ENCODE measurements at regions not wholly inside any gene's neighbourhood (a gene's known extent, or its start where the extent isn't known, plus 50 kb on each side); places are given as distances from the start of the nearest gene placed in this dataset.

DNA sequence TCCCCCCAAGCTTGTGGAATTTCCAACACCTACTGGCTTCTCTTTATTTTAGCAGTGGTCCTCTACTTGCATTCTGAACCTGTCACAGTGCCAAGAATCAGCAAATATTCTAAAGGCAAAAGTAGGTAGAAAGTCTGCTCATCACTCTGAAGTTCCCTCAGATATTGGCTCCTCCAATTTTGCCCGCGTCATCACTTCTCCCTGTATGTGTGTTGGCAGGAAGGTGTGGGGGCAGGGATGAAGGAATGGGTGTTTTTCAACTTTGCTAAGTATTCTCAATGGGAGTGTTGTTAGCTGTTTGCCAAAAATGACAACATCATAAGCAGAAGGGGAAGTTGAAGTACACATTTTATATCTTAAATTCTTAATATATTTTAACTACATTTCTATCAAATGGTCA is 226.2 kb downstream of the POLR1F start:
- DNase-seq: no peak
- Histone ChIP-seq H3K4me1 (ENCODE audit: control insufficient read depth in 1 of 2, insufficient read depth in 2 of 2, low read length in 2 of 2) (no peaks in the 10 kb centered on the region), H3K9ac (ENCODE audit: insufficient read depth, low read length, poor library complexity, severe bottlenecking) (no peak overlapping the region), H3K36me3 (replicated peaks in 1 of 2; ENCODE audit: control insufficient read depth in 1 of 2, insufficient read depth in 2 of 2, low read length in 2 of 2) (no peaks in the 10 kb centered on the region), H3K4me2 (replicated peaks; ENCODE audit: extremely low read depth, low read length, poor library complexity, severe bottlenecking) (no peak overlapping the region), H3K27ac (ENCODE audit: low read depth in 1 of 2, low read length in 2 of 2) (no peak overlapping the region), H3K79me2 (ENCODE audit: insufficient read depth, low read length) (no peaks in the 10 kb centered on the region), H3K4me3 (replicated peaks in 1 of 3; ENCODE audit: low read depth in 2 of 3, low read length in 3 of 3) (no peak overlapping the region), H3K9me3 (replicated peaks in 1 of 2; ENCODE audit: control insufficient read depth in 1 of 2, insufficient read depth in 1 of 2, low read length in 2 of 2) (peaks cover 9% of the 10 kb centered on the region in 2 donors), H4K20me1 (ENCODE audit: insufficient read depth, low read length) (no peaks in the 10 kb centered on the region), H3K27me3 (ENCODE audit: control insufficient read depth in 2 of 2, insufficient read depth in 2 of 2, low read length in 2 of 2) (no peaks in the 10 kb centered on the region), H2AFZ (ENCODE audit: insufficient read depth, low read depth, low read length, poor library complexity, severe bottlenecking) (no peak overlapping the region)
- Mint-ChIP-seq H3K27ac (no peak overlapping the region), H3K9me3 (peaks cover 3 to 21% (median 9%) of the 10 kb centered on the region in 7 donors), H3K27me3 (ENCODE audit: low read depth in 3 of 3) (no peaks in the 10 kb centered on the region), H3K36me3 (no peaks in the 10 kb centered on the region), H3K4me1 (no peaks in the 10 kb centered on the region), H3K4me3 (no peak overlapping the region)
- TF ChIP-seq, protein P1, sequence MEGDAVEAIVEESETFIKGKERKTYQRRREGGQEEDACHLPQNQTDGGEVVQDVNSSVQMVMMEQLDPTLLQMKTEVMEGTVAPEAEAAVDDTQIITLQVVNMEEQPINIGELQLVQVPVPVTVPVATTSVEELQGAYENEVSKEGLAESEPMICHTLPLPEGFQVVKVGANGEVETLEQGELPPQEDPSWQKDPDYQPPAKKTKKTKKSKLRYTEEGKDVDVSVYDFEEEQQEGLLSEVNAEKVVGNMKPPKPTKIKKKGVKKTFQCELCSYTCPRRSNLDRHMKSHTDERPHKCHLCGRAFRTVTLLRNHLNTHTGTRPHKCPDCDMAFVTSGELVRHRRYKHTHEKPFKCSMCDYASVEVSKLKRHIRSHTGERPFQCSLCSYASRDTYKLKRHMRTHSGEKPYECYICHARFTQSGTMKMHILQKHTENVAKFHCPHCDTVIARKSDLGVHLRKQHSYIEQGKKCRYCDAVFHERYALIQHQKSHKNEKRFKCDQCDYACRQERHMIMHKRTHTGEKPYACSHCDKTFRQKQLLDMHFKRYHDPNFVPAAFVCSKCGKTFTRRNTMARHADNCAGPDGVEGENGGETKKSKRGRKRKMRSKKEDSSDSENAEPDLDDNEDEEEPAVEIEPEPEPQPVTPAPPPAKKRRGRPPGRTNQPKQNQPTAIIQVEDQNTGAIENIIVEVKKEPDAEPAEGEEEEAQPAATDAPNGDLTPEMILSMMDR (IDR thresholded peaks at IDR 0.05): no peak
- 60% methylated on average over 1 of the region's 2 CpGs for WGBS (ENCODE audit: insufficient coverage)
- intact Hi-C loops (cut with micrococcal nuclease): no loop called here

DNA sequence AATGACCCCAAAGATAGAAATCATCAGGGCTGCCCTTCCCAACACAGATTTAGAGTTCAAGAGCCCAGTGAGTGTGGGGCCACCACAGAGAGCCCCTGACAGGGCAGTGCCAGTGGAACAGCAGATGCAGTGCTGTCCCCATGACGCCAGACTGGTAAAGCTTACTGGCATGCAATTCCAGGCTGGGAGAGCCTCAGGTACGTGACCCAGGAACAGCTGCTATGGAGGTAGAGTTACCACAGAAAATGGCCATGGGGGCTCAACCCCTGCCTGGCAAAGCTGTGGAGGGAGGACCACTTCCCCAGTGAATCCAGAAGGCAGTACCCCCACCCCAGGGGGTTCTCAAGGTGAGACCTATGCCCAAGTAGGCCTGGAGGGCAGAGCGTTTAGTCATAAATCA is 228.5 kb downstream of the POLR1F start:
- H3K79me2 ChIP-seq (ENCODE audit: insufficient read depth, low read length): no peaks in the 10 kb centered on the region
- Mint-ChIP-seq H3K4me1 (no peaks in the 10 kb centered on the region), H3K27me3 (ENCODE audit: low read depth in 3 of 3) (no peaks in the 10 kb centered on the region), H3K27ac (no peak overlapping the region), H3K9me3 (peaks cover 3 to 18% (median 9%) of the 10 kb centered on the region in 7 donors), H3K36me3 (no peaks in the 10 kb centered on the region), H3K4me3 (no peak overlapping the region)
- H3K4me3 ChIP-seq (replicated peaks in 1 of 3; ENCODE audit: low read depth in 2 of 3, low read length in 3 of 3): no peak overlapping the region
- WGBS (ENCODE audit: insufficient coverage): 77% methylated on average over 2 of the region's 3 CpGs
- DNase-seq: no peak
- no peaks in the 10 kb centered on the region for H3K4me1 ChIP-seq (ENCODE audit: control insufficient read depth in 1 of 2, insufficient read depth in 2 of 2, low read length in 2 of 2)
- intact Hi-C loops (cut with micrococcal nuclease): no loop called here
- no peak overlapping the region for H2AFZ ChIP-seq (ENCODE audit: insufficient read depth, low read depth, low read length, poor library complexity, severe bottlenecking)
- H3K4me2 ChIP-seq (replicated peaks; ENCODE audit: extremely low read depth, low read length, poor library complexity, severe bottlenecking): no peak overlapping the region
- H3K27me3 ChIP-seq (ENCODE audit: control insufficient read depth in 2 of 2, insufficient read depth in 2 of 2, low read length in 2 of 2): no peaks in the 10 kb centered on the region
- TF ChIP-seq, protein P1 (IDR thresholded peaks at IDR 0.05): no peak
- H4K20me1 ChIP-seq (ENCODE audit: insufficient read depth, low read length): no peaks in the 10 kb centered on the region
- H3K36me3 ChIP-seq (replicated peaks in 1 of 2; ENCODE audit: control insufficient read depth in 1 of 2, insufficient read depth in 2 of 2, low read length in 2 of 2): no peaks in the 10 kb centered on the region
- peaks cover 9% of the 10 kb centered on the region in 2 donors for H3K9me3 ChIP-seq (replicated peaks in 1 of 2; ENCODE audit: control insufficient read depth in 1 of 2, insufficient read depth in 1 of 2, low read length in 2 of 2)
- H3K9ac ChIP-seq (ENCODE audit: insufficient read depth, low read length, poor library complexity, severe bottlenecking): no peak overlapping the region
- no peak overlapping the region for H3K27ac ChIP-seq (ENCODE audit: low read depth in 1 of 2, low read length in 2 of 2)

All from CD14-positive monocyte (primary cell).